Gastroesophageal sphincter (tissue), 3 donors: ENCODE measurements at regions not wholly inside any gene's neighbourhood (a gene's known extent, or its start where the extent isn't known, plus 50 kb on each side); places are given as distances from the start of the nearest gene placed in this dataset.

Experiments
- CTCF ChIP-seq, 4 experiments: fragments of 200-600 bp in 2 of 4; fragments of 450-650 bp in 2 of 4; sonication (generic) in 1 of 4; IDR thresholded peaks; one replicate each; pipeline ENCODE4 v1.5.1; 2017 to 2019; ENCODE audit warnings: antibody characterized with exemption in 4 of 4, mild to moderate bottlenecking in 2 of 4, moderate library complexity in 2 of 4
- EP300 ChIP-seq: sonication (generic); formaldehyde crosslinking; IDR thresholded peaks from one replicate; pipeline ENCODE4 v1.6.1; 2017; ENCODE audit warnings: antibody characterized with exemption, mild to moderate bottlenecking
- POLR2A ChIP-seq, 2 donors: fragments of 450-650 bp; IDR thresholded peaks; one replicate each; pipeline ENCODE4 v1.6.1; 2017; ENCODE audit warnings: antibody characterized with exemption in 2 of 2, mild to moderate bottlenecking in 2 of 2, moderate library complexity in 1 of 2

- no peak for TF ChIP-seq CTCF (IDR thresholded peaks at IDR 0.05)
- TF ChIP-seq POLR2A (IDR thresholded peaks at IDR 0.05) = no peak
- TF ChIP-seq EP300 = no peak
These were observed 170.2 kb upstream of the P2RY1 start for GRCh38 chr3:152664766-152665165.
